Natural killer cell (primary cell): ENCODE measurements at regions not wholly inside any gene's neighbourhood (a gene's known extent, or its start where the extent isn't known, plus 50 kb on each side); places are given as distances from the start of the nearest gene placed in this dataset.

Source experiments
- ATAC-seq, 3 donors: fragments of 150-1000 bp in 2 of 3; fragments of 200-7000 bp in 1 of 3; cut with Tn5 transposase; 1 replicate in 1 of 3; 2 replicates in 2 of 3; pipeline ENCODE4 v1.10.0; 2021; ENCODE audit warnings: mild to moderate bottlenecking in 2 of 3, moderate library complexity in 2 of 3
- DNase-seq, 2 donors: peaks; one replicate each; pipeline versions ENCODE4 v3.0.0 to v3.0.0-alpha.2; 2013 to 2021; ENCODE audit warnings: mixed read lengths in 1 of 2
- H3K27ac ChIP-seq: one replicate; pipeline ENCODE4 v1.5.1; 2013; ENCODE audit warnings: mild to moderate bottlenecking, low read length
- H3K27me3 ChIP-seq: one replicate; pipeline ENCODE4 v1.6.1; 2013; ENCODE audit warnings: low read length; ENCODE audit not compliant: control insufficient read depth, insufficient read depth
- H3K36me3 ChIP-seq: one replicate; pipeline ENCODE4 v1.6.1; 2013; ENCODE audit warnings: low read length; ENCODE audit not compliant: control insufficient read depth, insufficient read depth
- H3K4me1 ChIP-seq: one replicate; pipeline ENCODE4 v1.6.1; 2013; ENCODE audit warnings: low read length; ENCODE audit not compliant: control insufficient read depth, insufficient read depth
- H3K4me3 ChIP-seq: one replicate; pipeline ENCODE4 v1.5.1; 2013; ENCODE audit warnings: low read length
- H3K9me3 ChIP-seq: one replicate; pipeline ENCODE4 v1.6.1; 2013; ENCODE audit warnings: low read length; ENCODE audit not compliant: control insufficient read depth, insufficient read depth
- H3K27ac Mint-ChIP-seq, 2 donors: one replicate each; pipeline ENCODE4 v1.8.0; 2022; ENCODE audit warnings: mild to moderate bottlenecking in 2 of 2, mixed read lengths in 2 of 2, moderate library complexity in 1 of 2
- H3K27me3 Mint-ChIP-seq, 2 donors: one replicate each; pipeline ENCODE4 v1.8.0; 2022; ENCODE audit warnings: low read depth in 2 of 2, mixed read lengths in 2 of 2
- H3K36me3 Mint-ChIP-seq: one replicate; pipeline ENCODE4 v1.8.0; 2022; ENCODE audit warnings: mixed read lengths
- H3K4me1 Mint-ChIP-seq, 2 donors: one replicate each; pipeline ENCODE4 v1.8.0; 2022; ENCODE audit warnings: mixed read lengths in 2 of 2
- H3K4me3 Mint-ChIP-seq: one replicate; pipeline ENCODE4 v1.8.0; 2022; ENCODE audit warnings: mild to moderate bottlenecking, moderate library complexity, mixed read lengths
- H3K9me3 Mint-ChIP-seq, 2 donors: one replicate each; pipeline ENCODE4 v1.8.0; 2022; ENCODE audit warnings: mixed read lengths in 2 of 2
- WGBS: methylation state at CpG from one replicate; pipeline ENCODE4 v1.1.7; 2013; ENCODE audit warnings: missing lambda C conversion rate; ENCODE audit not compliant: insufficient coverage; 5-methylcytosine and 5-hydroxymethylcytosine counted together
- intact Hi-C: fragments of 100-400 bp; cut with micrococcal nuclease; formaldehyde crosslinking; loops from one replicate; pipeline ENCODE4 v1.14.2; 2022
- TF ChIP-seq, protein P1 (sequence below): fragments of 200-600 bp; IDR thresholded peaks from one replicate; pipeline ENCODE4 v1.8.0; 2022; ENCODE audit warnings: antibody characterized with exemption

GRCh38 chr12:9367828-9368227, 159.6 kb upstream of the PZP start:
- WGBS: 83% methylated on average over 5 of the region's 5 CpGs

GRCh38 chr12:9367201-9367600, 159.0 kb upstream of the PZP start:
- no peak overlapping the region for H3K4me3 ChIP-seq
- Mint-ChIP-seq H3K36me3 (no peaks in the 10 kb centered on the region), H3K4me3 (no peak overlapping the region), H3K4me1 (peaks cover 23 to 25% of the 10 kb centered on the region in 2 donors), H3K27ac (no peak overlapping the region), H3K9me3 (no peaks in the 10 kb centered on the region), H3K27me3 (peaks cover 14 to 34% of the 10 kb centered on the region in 2 donors)
- no peaks in the 10 kb centered on the region for H3K36me3 ChIP-seq
- TF ChIP-seq, protein P1, sequence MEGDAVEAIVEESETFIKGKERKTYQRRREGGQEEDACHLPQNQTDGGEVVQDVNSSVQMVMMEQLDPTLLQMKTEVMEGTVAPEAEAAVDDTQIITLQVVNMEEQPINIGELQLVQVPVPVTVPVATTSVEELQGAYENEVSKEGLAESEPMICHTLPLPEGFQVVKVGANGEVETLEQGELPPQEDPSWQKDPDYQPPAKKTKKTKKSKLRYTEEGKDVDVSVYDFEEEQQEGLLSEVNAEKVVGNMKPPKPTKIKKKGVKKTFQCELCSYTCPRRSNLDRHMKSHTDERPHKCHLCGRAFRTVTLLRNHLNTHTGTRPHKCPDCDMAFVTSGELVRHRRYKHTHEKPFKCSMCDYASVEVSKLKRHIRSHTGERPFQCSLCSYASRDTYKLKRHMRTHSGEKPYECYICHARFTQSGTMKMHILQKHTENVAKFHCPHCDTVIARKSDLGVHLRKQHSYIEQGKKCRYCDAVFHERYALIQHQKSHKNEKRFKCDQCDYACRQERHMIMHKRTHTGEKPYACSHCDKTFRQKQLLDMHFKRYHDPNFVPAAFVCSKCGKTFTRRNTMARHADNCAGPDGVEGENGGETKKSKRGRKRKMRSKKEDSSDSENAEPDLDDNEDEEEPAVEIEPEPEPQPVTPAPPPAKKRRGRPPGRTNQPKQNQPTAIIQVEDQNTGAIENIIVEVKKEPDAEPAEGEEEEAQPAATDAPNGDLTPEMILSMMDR: no peak
- no peak overlapping the region for H3K27ac ChIP-seq
- no peak for ATAC-seq
- no peak for DNase-seq
- WGBS: 90% methylated on average over 4 of the region's 4 CpGs
- no peaks in the 10 kb centered on the region for H3K27me3 ChIP-seq
- no peaks in the 10 kb centered on the region for H3K9me3 ChIP-seq
- intact Hi-C loops: no loop called here
- H3K4me1 ChIP-seq: peaks cover 27% of the 10 kb centered on the region

More at GRCh38 chr12:9367828-9368227, 159.6 kb upstream of the PZP start:
- no peaks in the 10 kb centered on the region for H3K9me3 Mint-ChIP-seq
- no peaks in the 10 kb centered on the region for H3K9me3 ChIP-seq
- H3K4me1 ChIP-seq: peaks cover 27% of the 10 kb centered on the region
- peaks cover 14 to 34% of the 10 kb centered on the region in 2 donors for H3K27me3 Mint-ChIP-seq
- no peaks in the 10 kb centered on the region for H3K36me3 ChIP-seq
- H3K4me1 Mint-ChIP-seq: peaks cover 23 to 28% of the 10 kb centered on the region in 2 donors
- no peaks in the 10 kb centered on the region for H3K27me3 ChIP-seq
- no peak overlapping the region for H3K27ac Mint-ChIP-seq
- H3K36me3 Mint-ChIP-seq: no peaks in the 10 kb centered on the region
- TF ChIP-seq, protein P1: no peak
- no peak overlapping the region for H3K4me3 ChIP-seq
- H3K27ac ChIP-seq: no peak overlapping the region
- no peak for ATAC-seq
- intact Hi-C loops: no loop called here
- H3K4me3 Mint-ChIP-seq: no peak overlapping the region
- DNase-seq: no peak

- Mint-ChIP-seq H3K9me3 (no peaks in the 10 kb centered on the region), H3K4me3 (no peak overlapping the region)
These were observed 157.1 kb upstream of the PZP start for GRCh38 chr12:9365296-9365695.

More at GRCh38 chr12:9365296-9365695, 157.1 kb upstream of the PZP start:
- no peaks in the 10 kb centered on the region for H3K36me3 Mint-ChIP-seq
- Histone ChIP-seq H3K4me3 (no peak overlapping the region), H3K36me3 (no peaks in the 10 kb centered on the region), H3K9me3 (no peaks in the 10 kb centered on the region), H3K27ac (no peak overlapping the region), H3K4me1 (peaks cover 27% of the 10 kb centered on the region), H3K27me3 (no peaks in the 10 kb centered on the region)
- DNase-seq (no peak), ATAC-seq (no peak)
- H3K27ac Mint-ChIP-seq: peak overlapping the region in 1 of 2 donors; percentile 62
- H3K4me1 Mint-ChIP-seq: peaks cover 23 to 25% of the 10 kb centered on the region in 2 donors
- TF ChIP-seq, protein P1: no peak
- H3K27me3 Mint-ChIP-seq: peaks cover 18 to 41% of the 10 kb centered on the region in 2 donors
- intact Hi-C loops: no loop called here
- WGBS: 58% methylated on average over 2 of the region's 2 CpGs
